ENCODE measurements at regions not wholly inside any gene's neighbourhood (a gene's known extent, or its start where the extent isn't known, plus 50 kb on each side); places are given as distances from the start of the nearest gene placed in this dataset.

GRCh38 chr18:73888565-73888964 is 259.1 kb downstream of the FBXO15 start:
- Histone ChIP-seq H3K36me3 (ENCODE audit: insufficient read depth, low read length) (no peaks in the 10 kb centered on the region), H3K79me2 (ENCODE audit: insufficient read depth, low read length) (no peaks in the 10 kb centered on the region), H4K20me1 (ENCODE audit: insufficient read depth, low read length) (no peaks in the 10 kb centered on the region), H3K27ac (ENCODE audit: low read depth, low read length) (no peak overlapping the region), H3K27me3 (ENCODE audit: insufficient read depth, low read length) (no peaks in the 10 kb centered on the region), H3K4me1 (ENCODE audit: insufficient read depth, low read length) (no peaks in the 10 kb centered on the region), H2AFZ (ENCODE audit: low read length) (no peak overlapping the region), H3K4me2 (ENCODE audit: insufficient read depth, low read length) (no peak overlapping the region), H3K4me3 (ENCODE audit: insufficient read depth, low read length) (no peak overlapping the region), H3K9me3 (ENCODE audit: low read depth, low read length) (no peaks in the 10 kb centered on the region)
- no peak for TF ChIP-seq CTCF (IDR thresholded peaks at IDR 0.05; ENCODE audit: extremely low read depth, low read depth, low read length)
- no peak for DNase-seq (ENCODE audit: insufficient read length, low spot score, missing footprints)

- Histone ChIP-seq H3K27me3 (ENCODE audit: insufficient read depth, low read length) (no peaks in the 10 kb centered on the region), H4K20me1 (ENCODE audit: insufficient read depth, low read length) (no peaks in the 10 kb centered on the region), H3K79me2 (ENCODE audit: insufficient read depth, low read length) (no peaks in the 10 kb centered on the region), H2AFZ (ENCODE audit: low read length) (no peak overlapping the region), H3K4me3 (ENCODE audit: insufficient read depth, low read length) (no peak overlapping the region), H3K4me1 (ENCODE audit: insufficient read depth, low read length) (no peaks in the 10 kb centered on the region), H3K9me3 (ENCODE audit: low read depth, low read length) (no peaks in the 10 kb centered on the region), H3K36me3 (ENCODE audit: insufficient read depth, low read length) (no peaks in the 10 kb centered on the region), H3K4me2 (ENCODE audit: insufficient read depth, low read length) (no peak overlapping the region), H3K27ac (ENCODE audit: low read depth, low read length) (no peak overlapping the region)
- TF ChIP-seq CTCF (IDR thresholded peaks at IDR 0.05; ENCODE audit: extremely low read depth, low read depth, low read length) = no peak
- no peak for DNase-seq (ENCODE audit: insufficient read length, low spot score, missing footprints)
Observed at GRCh38 chr18:73887801-73888200, 259.8 kb downstream of the FBXO15 start.

GRCh38 chr18:73884868-73885267 is 262.8 kb downstream of the FBXO15 start:
- no peak for TF ChIP-seq CTCF (IDR thresholded peaks at IDR 0.05; ENCODE audit: extremely low read depth, low read depth, low read length)
- Histone ChIP-seq H3K9me3 (ENCODE audit: low read depth, low read length) (no peaks in the 10 kb centered on the region), H2AFZ (ENCODE audit: low read length) (no peak overlapping the region), H3K27ac (ENCODE audit: low read depth, low read length) (no peak overlapping the region), H3K79me2 (ENCODE audit: insufficient read depth, low read length) (no peaks in the 10 kb centered on the region), H3K36me3 (ENCODE audit: insufficient read depth, low read length) (no peaks in the 10 kb centered on the region), H3K4me3 (ENCODE audit: insufficient read depth, low read length) (no peak overlapping the region), H3K4me2 (ENCODE audit: insufficient read depth, low read length) (no peak overlapping the region), H3K27me3 (ENCODE audit: insufficient read depth, low read length) (no peaks in the 10 kb centered on the region), H4K20me1 (ENCODE audit: insufficient read depth, low read length) (no peaks in the 10 kb centered on the region), H3K4me1 (ENCODE audit: insufficient read depth, low read length) (no peaks in the 10 kb centered on the region)
- no peak for DNase-seq (ENCODE audit: insufficient read length, low spot score, missing footprints)

GRCh38 chr18:73881396-73881917 is 266.2 kb downstream of the FBXO15 start:
- H3K36me3 ChIP-seq (ENCODE audit: insufficient read depth, low read length) = no peaks in the 10 kb centered on the region
- TF ChIP-seq CTCF (IDR thresholded peaks at IDR 0.05; ENCODE audit: extremely low read depth, low read depth, low read length) = no peak
- DNase-seq (ENCODE audit: insufficient read length, low spot score, missing footprints) = no peak
- H2AFZ ChIP-seq (ENCODE audit: low read length) = no peak overlapping the region
- H3K4me1 ChIP-seq (ENCODE audit: insufficient read depth, low read length) = no peaks in the 10 kb centered on the region
- H3K27me3 ChIP-seq (ENCODE audit: insufficient read depth, low read length) = no peaks in the 10 kb centered on the region
- no peak overlapping the region for H3K4me2 ChIP-seq (ENCODE audit: insufficient read depth, low read length)
- no peak overlapping the region for H3K27ac ChIP-seq (ENCODE audit: low read depth, low read length)
- H3K79me2 ChIP-seq (ENCODE audit: insufficient read depth, low read length) = no peaks in the 10 kb centered on the region
- no peaks in the 10 kb centered on the region for H4K20me1 ChIP-seq (ENCODE audit: insufficient read depth, low read length)
- H3K9me3 ChIP-seq (ENCODE audit: low read depth, low read length) = no peaks in the 10 kb centered on the region
- H3K4me3 ChIP-seq (ENCODE audit: insufficient read depth, low read length) = no peak overlapping the region

Data from osteoblast (primary cell).